HepG2 (cell line): ENCODE measurements at regions not wholly inside any gene's neighbourhood (a gene's known extent, or its start where the extent isn't known, plus 50 kb on each side); places are given as distances from the start of the nearest gene placed in this dataset.

Experiments used
- ATAC-seq: fragments of 200-7000 bp; cut with Tn5 transposase; 3 replicates; pipeline ENCODE4 v1.9.1; 2020; ENCODE audit warnings: mild to moderate bottlenecking, moderate library complexity
- BruUV-seq: library from RNA; stranded (reverse); fragments of 400-500 nt; replicated peaks from 2 replicates; lab custom pipeline; 2021; lab: Mats Ljungman, UMichigan
- CTCF ChIA-PET: fragments of 300-600 bp; formaldehyde crosslinking; extraction: SDS; loops from one replicate; lab custom pipeline; 2021; ENCODE audit warnings: low total read pairs, inconsistent platforms, low intra/inter-chr PET ratio; lab: Yijun Ruan, JAX
- POLR2A ChIA-PET: fragments of 350-600 bp; sonication (Branson Sonifier 250); formaldehyde crosslinking; loops from one replicate; lab custom pipeline; 2020; ENCODE audit warnings: antibody characterized with exemption, inconsistent platforms; lab: Yijun Ruan, JAX
- DNase-seq: peaks from one replicate; pipeline ENCODE4 v3.0.0-alpha.2; 2015; ENCODE audit warnings: low spot score
- FAIRE-seq: peaks from 3 replicates; lab custom pipeline; 2011; peaks lifted over from hg19 to GRCh38; lab: Jason Lieb, UNC
- H2AFZ ChIP-seq: one replicate; pipeline ENCODE4 v1.6.1; 2011; ENCODE audit warnings: low read length, inconsistent platforms
- H3K27ac ChIP-seq: fragments of 300-600 bp; 3 replicates; pipeline ENCODE4 v1.8.0; 2011; ENCODE audit warnings: mixed run types, mild to moderate bottlenecking, mixed read lengths, low read length, inconsistent platforms; ENCODE audit not compliant: insufficient read depth; ENCODE audit errors: extremely low read length
- H3K27me3 ChIP-seq, 2 experiments: fragments of 200-600 bp in 1 of 2; 2 replicates in 1 of 2; 3 replicates in 1 of 2; pipeline versions ENCODE4 v1.6.0 to v1.8.0; 2011; ENCODE audit warnings: low read length in 2 of 2, mild to moderate bottlenecking in 2 of 2, moderate library complexity in 2 of 2, inconsistent platforms in 1 of 2; ENCODE audit not compliant: insufficient read depth in 2 of 2, control insufficient read depth in 1 of 2
- H3K36me3 ChIP-seq, 2 experiments: fragments of 200-600 bp in 1 of 2; replicated peaks in 1 of 2; 2 replicates in 1 of 2; 3 replicates in 1 of 2; pipeline versions ENCODE4 v1.5.1 to v1.8.0; 2011; ENCODE audit warnings: low read length in 2 of 2, inconsistent platforms in 1 of 2; ENCODE audit not compliant: insufficient read depth in 2 of 2, control insufficient read depth in 1 of 2
- H3K4me1 ChIP-seq: 2 replicates; pipeline ENCODE4 v1.5.1; 2012; ENCODE audit warnings: low read length, inconsistent platforms; ENCODE audit not compliant: insufficient read depth
- H3K4me2 ChIP-seq: 2 replicates; pipeline ENCODE4 v1.6.0; 2011; ENCODE audit warnings: low read depth, low read length, inconsistent platforms
- H3K4me3 ChIP-seq, 3 experiments: fragments of 200-600 bp in 1 of 3; sonication (generic), shearing (Covaris generic) in 1 of 3; replicated peaks in 1 of 3; 2 replicates each; pipeline ENCODE4 v1.5.1; 2011 to 2016; ENCODE audit warnings: low read length in 3 of 3, inconsistent platforms in 2 of 3, low read depth in 2 of 3, mild to moderate bottlenecking in 2 of 3, control low read depth in 1 of 3, mixed read lengths in 1 of 3; ENCODE audit not compliant: insufficient read depth in 1 of 3
- H3K79me2 ChIP-seq: one replicate; pipeline ENCODE4 v1.6.1; 2011; ENCODE audit warnings: low read length, inconsistent platforms; ENCODE audit not compliant: insufficient read depth
- H3K9ac ChIP-seq: 2 replicates; pipeline ENCODE4 v1.6.0; 2011; ENCODE audit warnings: mild to moderate bottlenecking, low read depth, low read length, inconsistent platforms; ENCODE audit not compliant: insufficient read depth
- H3K9me3 ChIP-seq: 2 replicates; pipeline ENCODE4 v1.5.1; 2012; ENCODE audit warnings: mild to moderate bottlenecking, low read length
- H4K20me1 ChIP-seq: 2 replicates; pipeline ENCODE4 v1.6.0; 2011; ENCODE audit warnings: inconsistent platforms, mild to moderate bottlenecking, low read length, moderate library complexity; ENCODE audit not compliant: insufficient read depth
- FOSL1 ChIP-seq: sonication (generic); formaldehyde crosslinking; IDR thresholded peaks from 2 replicates; pipeline ENCODE4 v1.9.0; 2021; ENCODE audit warnings: missing genetic modification reagents, borderline replicate concordance
- GTF3A ChIP-seq: sonication (generic); formaldehyde crosslinking; conservative IDR thresholded peaks from 2 replicates; pipeline ENCODE4 v1.4.0; 2020; ENCODE audit warnings: mild to moderate bottlenecking, missing genetic modification reagents
- MXI1 ChIP-seq: IDR thresholded peaks from 3 replicates; pipeline ENCODE4 v1.6.1; 2012; ENCODE audit warnings: low read depth, low read length, inconsistent platforms, borderline replicate concordance
- MYPOP ChIP-seq: sonication (generic); formaldehyde crosslinking; IDR thresholded peaks from 2 replicates; pipeline ENCODE4 v1.8.1; 2023; ENCODE audit warnings: mild to moderate bottlenecking, moderate library complexity, missing genetic modification reagents
- RFX1 ChIP-seq: fragments of 450-650 bp; IDR thresholded peaks from 2 replicates; pipeline ENCODE4 v1.6.1; 2017
- RFXAP ChIP-seq: sonication (generic); formaldehyde crosslinking; IDR thresholded peaks from 2 replicates; pipeline ENCODE4 v1.4.0; 2020; ENCODE audit warnings: missing genetic modification reagents, borderline replicate concordance
- TP53 ChIP-seq: sonication (generic); formaldehyde crosslinking; conservative IDR thresholded peaks from 2 replicates; pipeline ENCODE4 v1.4.0; 2020; ENCODE audit warnings: missing genetic modification reagents
- ZNF101 ChIP-seq: sonication (generic); formaldehyde crosslinking; IDR thresholded peaks from 2 replicates; pipeline ENCODE4 v1.4.0; 2020; ENCODE audit warnings: mild to moderate bottlenecking, low read depth, missing genetic modification reagents, borderline replicate concordance
- ZNF124 ChIP-seq: sonication (generic); formaldehyde crosslinking; IDR thresholded peaks from 2 replicates; pipeline ENCODE4 v1.4.0; 2020; ENCODE audit warnings: missing genetic modification reagents
- ZNF407 ChIP-seq: sonication (generic); formaldehyde crosslinking; IDR thresholded peaks from one replicate; pipeline ENCODE4 v1.5.1; 2020; ENCODE audit warnings: mild to moderate bottlenecking, missing genetic modification reagents; ENCODE audit errors: not compliant biosample characterization
- ZNF703 ChIP-seq: sonication (generic); formaldehyde crosslinking; IDR thresholded peaks from 2 replicates; pipeline ENCODE4 v1.5.1; 2020; ENCODE audit warnings: missing genetic modification reagents, mild to moderate bottlenecking, moderate library complexity, borderline replicate concordance
- WGBS: methylation state at CpG from one replicate; pipeline ENCODE4 v1.1.6; 2017; ENCODE audit warnings: low lambda C conversion rate; 5-methylcytosine and 5-hydroxymethylcytosine counted together
- in situ Hi-C: cut with HindIII; loops from 2 replicates; pipeline ENCODE4 v1.10.0; 2017; ENCODE audit warnings: low pct_unique_long_range_greater_than_20kb; ENCODE audit not compliant: extremely low pct_ligation_motif_present
- intact Hi-C: fragments of 100-400 bp; cut with micrococcal nuclease; formaldehyde crosslinking; loops from one replicate; pipeline ENCODE4 v1.10.0; 2022; ENCODE audit not compliant: unreplicated experiment

- Histone ChIP-seq H2AFZ (no peak overlapping the region), H3K4me2 (no peak overlapping the region), H3K4me1 (no peaks in the 10 kb centered on the region), H3K79me2 (no peaks in the 10 kb centered on the region), H3K4me3 (no peak overlapping the region), H3K36me3 (no peaks in the 10 kb centered on the region), H3K27ac (no peak overlapping the region), H4K20me1 (no peaks in the 10 kb centered on the region)
- intact Hi-C loops (no loop called here), in situ Hi-C loops (no loop called here)
- ATAC-seq = no peak
- FAIRE-seq = no peak
- WGBS = 0% methylated on average over 1 of the region's 1 CpG
- POLR2A ChIA-PET = no interaction called here
- no peak for TF ChIP-seq MYPOP (CRISPR knock-in tag)
- TF ChIP-seq, all 625 proteins: peak for 0
- CTCF ChIA-PET = no interaction called here
- Histone ChIP-seq H3K27me3 (no peaks in the 10 kb centered on the region), H3K9me3 (no peaks in the 10 kb centered on the region), H3K9ac (no peak overlapping the region)
- DNase-seq = no peak
- BruUV-seq = no TSS peak
Measured at GRCh38 chr11:29361369-29361768, 655.5 kb downstream of the KCNA4 start.

GRCh38 chr11:29353833-29354232 lies 663.0 kb downstream of the KCNA4 start:
- H3K4me2 ChIP-seq = no peak overlapping the region
- H3K36me3 ChIP-seq = no peaks in the 10 kb centered on the region
- H2AFZ ChIP-seq = no peak overlapping the region
- CTCF ChIA-PET = no interaction called here
- no peaks in the 10 kb centered on the region for H3K9me3 ChIP-seq
- H3K4me3 ChIP-seq = no peak overlapping the region
- in situ Hi-C loops = no loop called here
- intact Hi-C loops = no loop called here
- no peaks in the 10 kb centered on the region for H3K27me3 ChIP-seq
- ATAC-seq (no peak), DNase-seq (no peak), FAIRE-seq (no peak)
- no peak overlapping the region for H3K27ac ChIP-seq
- 0% methylated on average over 1 of the region's 1 CpG for WGBS
- H3K9ac ChIP-seq = no peak overlapping the region
- no peaks in the 10 kb centered on the region for H3K4me1 ChIP-seq
- H3K79me2 ChIP-seq = no peaks in the 10 kb centered on the region
- POLR2A ChIA-PET = no interaction called here
- BruUV-seq = no TSS peak
- H4K20me1 ChIP-seq = no peaks in the 10 kb centered on the region
- TF ChIP-seq ZNF407 (CRISPR knock-in tag) (no peak), GTF3A (CRISPR knock-in tag) (no peak), FOSL1 (CRISPR knock-in tag) (no peak), TP53 (CRISPR knock-in tag) (no peak), ZNF101 (no peak), MXI1 (no peak), ZNF124 (no peak), ZNF703 (CRISPR knock-in tag) (no peak), RFX1 (no peak), RFXAP (CRISPR knock-in tag) (no peak)
